A549 (cell line): ENCODE measurements at regions not wholly inside any gene's neighbourhood (a gene's known extent, or its start where the extent isn't known, plus 50 kb on each side); places are given as distances from the start of the nearest gene placed in this dataset.

Experiments
- CEBPB ChIP-seq, 2 experiments: fragments of >200 bp in 1 of 2; sonication (Bioruptor Twin) in 1 of 2; formaldehyde crosslinking in 1 of 2; IDR thresholded peaks; 2 replicates each; pipeline ENCODE4 v1.6.1; 2012 to 2016
- CTCF ChIP-seq: fragments of >200 bp; sonication (Bioruptor Twin); formaldehyde crosslinking; IDR thresholded peaks from 3 replicates; pipeline ENCODE4 v1.5.1; 2016
- EHMT2 ChIP-seq: fragments of 200-600 bp; sonication (generic); IDR thresholded peaks from 2 replicates; pipeline ENCODE4 v1.6.1; 2016; ENCODE audit warnings: antibody characterized with exemption, low read depth, mild to moderate bottlenecking, moderate library complexity
- EP300 ChIP-seq, 2 experiments: fragments of >200 bp; sonication (Bioruptor Twin); formaldehyde crosslinking; IDR thresholded peaks; 2 replicates in 1 of 2; 3 replicates in 1 of 2; pipeline ENCODE4 v1.6.1; 2016 to 2017
- ESRRA ChIP-seq: fragments of 150-350 bp; IDR thresholded peaks from 2 replicates; pipeline ENCODE4 v1.6.1; 2014; ENCODE audit warnings: mild to moderate bottlenecking, low read length, borderline replicate concordance
- MYC ChIP-seq: IDR thresholded peaks from 2 replicates; pipeline ENCODE4 v1.6.1; 2012; ENCODE audit warnings: mild to moderate bottlenecking, inconsistent platforms, low read length, improper control_type of control experiment, borderline replicate concordance
- PBX3 ChIP-seq: IDR thresholded peaks from 2 replicates; pipeline ENCODE4 v1.6.1; 2012
- POLR2A ChIP-seq: IDR thresholded peaks from 2 replicates; pipeline ENCODE4 v1.6.1; 2012; ENCODE audit warnings: mild to moderate bottlenecking, low read length
- RCOR1 ChIP-seq: fragments of 150-350 bp; IDR thresholded peaks from 2 replicates; pipeline ENCODE4 v1.6.1; 2014; ENCODE audit warnings: antibody characterized with exemption, low read length, low read depth
- RFX5 ChIP-seq: fragments of 450-650 bp; IDR thresholded peaks from 2 replicates; pipeline ENCODE4 v1.7.1; 2014; ENCODE audit warnings: antibody characterized with exemption, mild to moderate bottlenecking, moderate library complexity
- SMC3 ChIP-seq: fragments of >200 bp; sonication (Bioruptor Twin); formaldehyde crosslinking; IDR thresholded peaks from 3 replicates; pipeline ENCODE4 v1.6.1; 2018; ENCODE audit warnings: inconsistent platforms
- TP53 ChIP-seq: fragments of 250-450 bp; sonication (Bioruptor Pico); IDR thresholded peaks from 2 replicates; pipeline ENCODE4 v1.5.0; 2021; ENCODE audit warnings: mild to moderate bottlenecking, moderate library complexity
- TF ChIP-seq, protein P1 (sequence below): IDR thresholded peaks from 2 replicates; pipeline ENCODE4 v1.6.1; 2012

- peak in 1 of 2 experiments; percentile 34; a peak in 1 of 4 replicates for TF ChIP-seq CEBPB (IDR thresholded peaks at IDR 0.05)
- no peak for TF ChIP-seq PBX3
- no peak for TF ChIP-seq MYC
- TF ChIP-seq SMC3 = no peak
- TF ChIP-seq CTCF = no peak
- no peak for TF ChIP-seq ESRRA
- TF ChIP-seq POLR2A = no peak
- no peak for TF ChIP-seq EHMT2
- TF ChIP-seq, protein P1, sequence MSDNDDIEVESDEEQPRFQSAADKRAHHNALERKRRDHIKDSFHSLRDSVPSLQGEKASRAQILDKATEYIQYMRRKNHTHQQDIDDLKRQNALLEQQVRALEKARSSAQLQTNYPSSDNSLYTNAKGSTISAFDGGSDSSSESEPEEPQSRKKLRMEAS = no peak
- TF ChIP-seq EP300 (IDR thresholded peaks at IDR 0.05) = no peak
- TF ChIP-seq TP53 (CRISPR knock-in tag) = no peak
- no peak for TF ChIP-seq RCOR1
- no peak for TF ChIP-seq RFX5
Measured at GRCh38 chr7:36796850-36797536, 72.7 kb upstream of the AOAH start.
